ENCODE measurements at regions not wholly inside any gene's neighbourhood (a gene's known extent, or its start where the extent isn't known, plus 50 kb on each side); places are given as distances from the start of the nearest gene placed in this dataset.

GRCh38 chr17:68792042-68792685 is 163.0 kb downstream of the ABCA8 start:
- TF ChIP-seq CTCF (IDR thresholded peaks at IDR 0.05) = no peak
- TF ChIP-seq ZFX (IDR thresholded peaks at IDR 0.05; ENCODE audit: borderline replicate concordance) = no peak
